ENCODE measurements at regions not wholly inside any gene's neighbourhood (a gene's known extent, or its start where the extent isn't known, plus 50 kb on each side); places are given as distances from the start of the nearest gene placed in this dataset.

DNA sequence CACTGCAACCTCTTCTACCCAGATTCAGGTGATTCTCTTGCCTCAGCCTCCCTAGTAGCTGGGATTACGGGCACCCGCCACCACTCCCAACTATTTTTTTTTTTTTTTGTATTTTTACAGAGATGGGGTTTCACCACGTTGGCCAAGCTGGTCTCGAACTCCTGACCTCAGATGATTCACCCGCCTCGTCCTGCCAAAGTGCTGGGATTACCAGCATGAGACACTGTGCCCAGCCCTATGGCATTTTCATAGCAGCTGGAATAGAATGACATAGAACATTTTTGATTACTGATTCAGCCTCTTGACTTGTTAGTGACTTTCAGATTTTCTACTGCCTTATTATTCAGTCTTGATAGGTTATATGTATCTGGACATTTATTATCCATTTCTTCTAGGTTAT lies 1046.2 kb downstream of the AMY1C start:
- Histone ChIP-seq H3K27me3 (replicated peaks in 1 of 4; ENCODE audit: control extremely low read depth in 1 of 4, control insufficient read depth in 3 of 4, insufficient read depth in 4 of 4, low read length in 3 of 4) (no peaks in the 10 kb centered on the region), H3K36me3 (replicated peaks in 1 of 2; ENCODE audit: control extremely low read depth in 1 of 2, control insufficient read depth in 1 of 2, extremely low read depth in 1 of 2, insufficient read depth in 2 of 2, low read length in 1 of 2) (no peaks in the 10 kb centered on the region), H3K9ac (ENCODE audit: low read length) (no peak overlapping the region), H3K79me2 (ENCODE audit: control insufficient read depth, insufficient read depth, low read length) (no peaks in the 10 kb centered on the region), H3K4me1 (ENCODE audit: control insufficient read depth in 2 of 2, insufficient read depth in 2 of 2, low read length in 2 of 2) (no peaks in the 10 kb centered on the region), H3K4me3 (ENCODE audit: control extremely low read depth in 1 of 5, extremely low read depth in 1 of 5, insufficient read depth in 1 of 5, low read depth in 2 of 5, low read length in 4 of 5) (no peak overlapping the region), H3K4me2 (replicated peaks; ENCODE audit: low read depth, low read length, poor library complexity, severe bottlenecking) (no peak overlapping the region), H2AFZ (ENCODE audit: insufficient read depth, low read depth, low read length, poor library complexity, severe bottlenecking) (no peak overlapping the region), H3K9me3 (ENCODE audit: control extremely low read depth in 1 of 3, control insufficient read depth in 2 of 3, insufficient read depth in 1 of 3, low read length in 2 of 3) (no peaks in the 10 kb centered on the region), H4K20me1 (ENCODE audit: control insufficient read depth, insufficient read depth, low read length, poor library complexity, severe bottlenecking) (no peaks in the 10 kb centered on the region), H3K27ac (ENCODE audit: low read length in 2 of 2) (no peak overlapping the region)
- H3K9me3 Mint-ChIP-seq (ENCODE audit: insufficient read depth), result no peaks in the 10 kb centered on the region
- ATAC-seq (ENCODE audit: low read depth) (no peak), DNase-seq (no peak)
- 100% methylated on average over 1 of the region's 6 CpGs for WGBS (ENCODE audit: insufficient coverage)
- H3K4me3 Mint-ChIP-seq, result no peak overlapping the region
- TF ChIP-seq, protein P1, sequence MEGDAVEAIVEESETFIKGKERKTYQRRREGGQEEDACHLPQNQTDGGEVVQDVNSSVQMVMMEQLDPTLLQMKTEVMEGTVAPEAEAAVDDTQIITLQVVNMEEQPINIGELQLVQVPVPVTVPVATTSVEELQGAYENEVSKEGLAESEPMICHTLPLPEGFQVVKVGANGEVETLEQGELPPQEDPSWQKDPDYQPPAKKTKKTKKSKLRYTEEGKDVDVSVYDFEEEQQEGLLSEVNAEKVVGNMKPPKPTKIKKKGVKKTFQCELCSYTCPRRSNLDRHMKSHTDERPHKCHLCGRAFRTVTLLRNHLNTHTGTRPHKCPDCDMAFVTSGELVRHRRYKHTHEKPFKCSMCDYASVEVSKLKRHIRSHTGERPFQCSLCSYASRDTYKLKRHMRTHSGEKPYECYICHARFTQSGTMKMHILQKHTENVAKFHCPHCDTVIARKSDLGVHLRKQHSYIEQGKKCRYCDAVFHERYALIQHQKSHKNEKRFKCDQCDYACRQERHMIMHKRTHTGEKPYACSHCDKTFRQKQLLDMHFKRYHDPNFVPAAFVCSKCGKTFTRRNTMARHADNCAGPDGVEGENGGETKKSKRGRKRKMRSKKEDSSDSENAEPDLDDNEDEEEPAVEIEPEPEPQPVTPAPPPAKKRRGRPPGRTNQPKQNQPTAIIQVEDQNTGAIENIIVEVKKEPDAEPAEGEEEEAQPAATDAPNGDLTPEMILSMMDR (IDR thresholded peaks at IDR 0.05), result no peak
- TF ChIP-seq EZH2 (IDR thresholded peaks at IDR 0.05; ENCODE audit: borderline replicate concordance, insufficient read depth, low read depth, low read length, poor library complexity, severe bottlenecking), result no peak
- POLR2A ChIA-PET, result no interaction called here
- H3K27me3 Mint-ChIP-seq, result no peaks in the 10 kb centered on the region
- no peak overlapping the region for H3K27ac Mint-ChIP-seq
- CTCF ChIA-PET, result no interaction called here
- no peaks in the 10 kb centered on the region for H3K4me1 Mint-ChIP-seq
- intact Hi-C loops (cut with micrococcal nuclease), result no loop called here

DNA sequence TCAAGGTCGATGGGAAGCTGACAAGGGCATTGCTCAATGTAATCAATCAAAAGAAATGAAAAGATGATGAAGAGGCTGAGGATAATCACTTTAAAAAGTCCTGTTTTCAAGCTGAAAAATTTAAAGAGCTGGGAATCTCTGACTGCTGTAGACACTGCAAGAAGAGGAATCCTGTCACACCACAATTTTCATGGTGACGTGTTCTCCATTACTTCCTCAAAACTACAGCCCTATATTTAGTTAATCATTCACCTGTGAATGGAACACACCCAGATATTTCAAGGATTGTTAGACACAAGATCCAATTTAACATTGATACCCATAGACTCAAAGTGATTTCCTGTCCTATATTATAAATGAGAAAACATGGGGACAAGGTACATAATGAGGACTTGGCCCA lies 1048.3 kb downstream of the AMY1C start:
- H4K20me1 ChIP-seq (ENCODE audit: control insufficient read depth, insufficient read depth, low read length, poor library complexity, severe bottlenecking), result no peaks in the 10 kb centered on the region
- no peak for ATAC-seq (ENCODE audit: low read depth)
- Mint-ChIP-seq H3K9me3 (ENCODE audit: insufficient read depth) (no peaks in the 10 kb centered on the region), H3K4me1 (no peaks in the 10 kb centered on the region), H3K27ac (no peak overlapping the region), H3K4me3 (no peak overlapping the region), H3K27me3 (no peaks in the 10 kb centered on the region)
- H2AFZ ChIP-seq (ENCODE audit: insufficient read depth, low read depth, low read length, poor library complexity, severe bottlenecking), result no peak overlapping the region
- H3K27ac ChIP-seq (ENCODE audit: low read length in 2 of 2), result no peak overlapping the region
- H3K9ac ChIP-seq (ENCODE audit: low read length), result no peak overlapping the region
- no peaks in the 10 kb centered on the region for H3K4me1 ChIP-seq (ENCODE audit: control insufficient read depth in 2 of 2, insufficient read depth in 2 of 2, low read length in 2 of 2)
- H3K79me2 ChIP-seq (ENCODE audit: control insufficient read depth, insufficient read depth, low read length), result no peaks in the 10 kb centered on the region
- no peaks in the 10 kb centered on the region for H3K36me3 ChIP-seq (replicated peaks in 1 of 2; ENCODE audit: control extremely low read depth in 1 of 2, control insufficient read depth in 1 of 2, extremely low read depth in 1 of 2, insufficient read depth in 2 of 2, low read length in 1 of 2)
- no peak for TF ChIP-seq EZH2 (IDR thresholded peaks at IDR 0.05; ENCODE audit: borderline replicate concordance, insufficient read depth, low read depth, low read length, poor library complexity, severe bottlenecking)
- no peaks in the 10 kb centered on the region for H3K27me3 ChIP-seq (replicated peaks in 1 of 4; ENCODE audit: control extremely low read depth in 1 of 4, control insufficient read depth in 3 of 4, insufficient read depth in 4 of 4, low read length in 3 of 4)
- ChIA-PET CTCF (no interaction called here), POLR2A (no interaction called here)
- WGBS (ENCODE audit: insufficient coverage), result 41% methylated on average over 2 of the region's 2 CpGs
- H3K9me3 ChIP-seq (ENCODE audit: control extremely low read depth in 1 of 3, control insufficient read depth in 2 of 3, insufficient read depth in 1 of 3, low read length in 2 of 3), result no peaks in the 10 kb centered on the region
- H3K4me3 ChIP-seq (ENCODE audit: control extremely low read depth in 1 of 5, extremely low read depth in 1 of 5, insufficient read depth in 1 of 5, low read depth in 2 of 5, low read length in 4 of 5), result no peak overlapping the region
- DNase-seq, result no peak
- intact Hi-C loops (cut with micrococcal nuclease), result no loop called here
- H3K4me2 ChIP-seq (replicated peaks; ENCODE audit: low read depth, low read length, poor library complexity, severe bottlenecking), result no peak overlapping the region
